ENCODE measurements at regions not wholly inside any gene's neighbourhood (a gene's known extent, or its start where the extent isn't known, plus 50 kb on each side); places are given as distances from the start of the nearest gene placed in this dataset.

GRCh38 chr15:46703020-46703861, 1014.1 kb upstream of the SEMA6D start:
- TF ChIP-seq CTCF (IDR thresholded peaks at IDR 0.05) = no peak
- TF ChIP-seq ZFX (IDR thresholded peaks at IDR 0.05; ENCODE audit: borderline replicate concordance) = no peak
